ENCODE measurements at regions not wholly inside any gene's neighbourhood (a gene's known extent, or its start where the extent isn't known, plus 50 kb on each side); places are given as distances from the start of the nearest gene placed in this dataset.

- DNase-seq = no peak
Measured at GRCh38 chr4:44914748-44915147, 188.4 kb upstream of the GNPDA2 start.

- no peak for DNase-seq
Measured at GRCh38 chr4:44914223-44914622, 187.9 kb upstream of the GNPDA2 start.

GRCh38 chr4:44912980-44913379 is 186.6 kb upstream of the GNPDA2 start:
- no peak for DNase-seq

GRCh38 chr4:44908565-44908964 is 182.2 kb upstream of the GNPDA2 start:
- DNase-seq = no peak

GRCh38 chr4:44872246-44872645 is 145.9 kb upstream of the GNPDA2 start:
- DNase-seq = no peak

GRCh38 chr4:44871133-44871532 is 144.8 kb upstream of the GNPDA2 start:
- DNase-seq = no peak

- no peak for DNase-seq
Measured at GRCh38 chr4:44869985-44870384, 143.6 kb upstream of the GNPDA2 start.

- peak; percentile 11 to 16 for DNase-seq
Measured at GRCh38 chr4:44869222-44869882, 143.0 kb upstream of the GNPDA2 start.

GRCh38 chr4:44861756-44862155 is 135.4 kb upstream of the GNPDA2 start:
- DNase-seq = peak; percentile 65 to 76

GRCh38 chr4:44859477-44859876 is 133.1 kb upstream of the GNPDA2 start:
- no peak for DNase-seq

- DNase-seq = no peak
Measured at GRCh38 chr4:44848466-44848865, 122.1 kb upstream of the GNPDA2 start.

- DNase-seq = no peak
Measured at GRCh38 chr4:44845993-44846392, 119.6 kb upstream of the GNPDA2 start.

- DNase-seq = no peak
Measured at GRCh38 chr4:44845309-44845708, 119.0 kb upstream of the GNPDA2 start.

GRCh38 chr4:44842531-44842930 is 116.2 kb upstream of the GNPDA2 start:
- DNase-seq = peak; percentile 15 to 24

GRCh38 chr4:44817930-44818329 is 91.6 kb upstream of the GNPDA2 start:
- no peak for DNase-seq

GRCh38 chr4:44806071-44806470 is 79.7 kb upstream of the GNPDA2 start:
- no peak for DNase-seq

GRCh38 chr4:44804301-44804700 is 77.9 kb upstream of the GNPDA2 start:
- no peak for DNase-seq

- DNase-seq = no peak
Measured at GRCh38 chr4:44801384-44801783, 75.0 kb upstream of the GNPDA2 start.

- no peak for DNase-seq
Measured at GRCh38 chr4:44791831-44792230, 65.5 kb upstream of the GNPDA2 start.

- DNase-seq = no peak
Measured at GRCh38 chr4:44777115-44777514, 50.8 kb upstream of the GNPDA2 start.

All from Kasumi-1 (cell line).